GM23248 (cell line): ENCODE measurements at regions not wholly inside any gene's neighbourhood (a gene's known extent, or its start where the extent isn't known, plus 50 kb on each side); places are given as distances from the start of the nearest gene placed in this dataset.

Experiments used
- DNase-seq: peaks from one replicate; pipeline ENCODE4 v3.0.0-alpha.2; 2015
- H2AFZ ChIP-seq: fragments of 200-600 bp; sonication (generic); 2 replicates; pipeline ENCODE4 v1.6.1; 2016; ENCODE audit warnings: antibody characterized with exemption
- H3F3A ChIP-seq: fragments of 200-600 bp; sonication (generic); 2 replicates; pipeline ENCODE4 v1.6.1; 2016; ENCODE audit warnings: mild to moderate bottlenecking, antibody characterized with exemption, mixed run types; ENCODE audit not compliant: insufficient read depth
- H3K27ac ChIP-seq: fragments of 200-600 bp; sonication (generic); 2 replicates; pipeline ENCODE4 v1.5.1; 2016; ENCODE audit warnings: mild to moderate bottlenecking
- H3K27me3 ChIP-seq: fragments of 200-600 bp; sonication (generic); replicated peaks from 2 replicates; pipeline ENCODE4 v1.6.1; 2016; ENCODE audit warnings: mild to moderate bottlenecking; ENCODE audit not compliant: insufficient read depth
- H3K36me3 ChIP-seq: fragments of 200-600 bp; sonication (generic); 2 replicates; pipeline ENCODE4 v1.6.1; 2016; ENCODE audit warnings: low read depth, mild to moderate bottlenecking
- H3K4me1 ChIP-seq: fragments of 200-600 bp; sonication (generic); 2 replicates; pipeline ENCODE4 v1.6.1; 2016; ENCODE audit warnings: mild to moderate bottlenecking; ENCODE audit not compliant: insufficient read depth
- H3K4me2 ChIP-seq: fragments of 200-600 bp; sonication (generic); one replicate; pipeline ENCODE4 v1.6.1; 2016; ENCODE audit warnings: mild to moderate bottlenecking; ENCODE audit not compliant: unreplicated experiment
- H3K4me3 ChIP-seq: fragments of 200-600 bp; sonication (generic); 2 replicates; pipeline ENCODE4 v1.5.1; 2016; ENCODE audit warnings: mild to moderate bottlenecking
- H3K79me2 ChIP-seq: fragments of 200-600 bp; sonication (generic); 2 replicates; pipeline ENCODE4 v1.6.1; 2016; ENCODE audit warnings: mild to moderate bottlenecking; ENCODE audit not compliant: insufficient read depth
- H3K9ac ChIP-seq: fragments of 200-600 bp; sonication (generic); 2 replicates; pipeline ENCODE4 v1.6.1; 2016; ENCODE audit warnings: mild to moderate bottlenecking
- H3K9me2 ChIP-seq: fragments of 200-600 bp; sonication (generic); 2 replicates; pipeline ENCODE4 v1.6.1; 2016; ENCODE audit warnings: mixed run types, mild to moderate bottlenecking, moderate library complexity; ENCODE audit not compliant: insufficient read depth
- H3K9me3 ChIP-seq: fragments of 200-600 bp; sonication (generic); one replicate; pipeline ENCODE4 v1.6.1; 2017; ENCODE audit warnings: low read depth
- H4K20me1 ChIP-seq: fragments of 200-600 bp; sonication (generic); 2 replicates; pipeline ENCODE4 v1.6.0; 2016; ENCODE audit not compliant: insufficient read depth
- EZH2 ChIP-seq: fragments of 200-600 bp; sonication (generic); IDR thresholded peaks from 2 replicates; pipeline ENCODE4 v1.6.1; 2018; ENCODE audit warnings: antibody characterized with exemption, mild to moderate bottlenecking; ENCODE audit not compliant: insufficient read depth, poor library complexity, severe bottlenecking
- EZH2phosphoT487 ChIP-seq: fragments of 200-600 bp; sonication (generic); IDR thresholded peaks from 2 replicates; pipeline ENCODE4 v1.6.1; 2018; ENCODE audit warnings: antibody characterized with exemption, moderate library complexity, mild to moderate bottlenecking, low read depth; ENCODE audit not compliant: insufficient read depth
- WGBS, 2 experiments: methylation state at CpG; one replicate each; pipeline ENCODE4 v1.1.6; 2015 to 2017; ENCODE audit warnings: low lambda C conversion rate in 2 of 2, low coverage in 1 of 2; ENCODE audit errors: missing lambda C conversion rate in 2 of 2; 5-methylcytosine and 5-hydroxymethylcytosine counted together
- in situ Hi-C: fragments of 300-500 bp; cut with MboI; formaldehyde crosslinking; loops from 2 replicates; pipeline ENCODE4 v1.15.0; 2020

GRCh38 chr4:100694467-100694866, 176.6 kb upstream of the EMCN start:
- no peak for TF ChIP-seq EZH2
- no peak for TF ChIP-seq EZH2phosphoT487
- no peaks in the 10 kb centered on the region for H3K36me3 ChIP-seq
- no peaks in the 10 kb centered on the region for H3K9me3 ChIP-seq
- no peak overlapping the region for H3K9ac ChIP-seq
- H2AFZ ChIP-seq = no peak overlapping the region
- no peaks in the 10 kb centered on the region for H3K9me2 ChIP-seq
- no peaks in the 10 kb centered on the region for H3F3A ChIP-seq
- no peaks in the 10 kb centered on the region for H3K79me2 ChIP-seq
- no peak overlapping the region for H3K4me3 ChIP-seq
- no peaks in the 10 kb centered on the region for H3K4me1 ChIP-seq
- no peak overlapping the region for H3K4me2 ChIP-seq
- H3K27me3 ChIP-seq = no peaks in the 10 kb centered on the region
- no peaks in the 10 kb centered on the region for H4K20me1 ChIP-seq
- H3K27ac ChIP-seq = no peak overlapping the region
- in situ Hi-C loops = no loop called here
- DNase-seq = no peak
- WGBS, 2 experiments = 93 to 100% methylated on average over 2 of the region's 2 CpGs

- WGBS, 2 experiments = 90 to 92% methylated on average over 1 of the region's 1 CpG
- no peaks in the 10 kb centered on the region for H3K9me3 ChIP-seq
- H3K79me2 ChIP-seq = no peaks in the 10 kb centered on the region
- H3K4me3 ChIP-seq = no peak overlapping the region
- in situ Hi-C loops = no loop called here
- H3K36me3 ChIP-seq = no peaks in the 10 kb centered on the region
- no peaks in the 10 kb centered on the region for H3K9me2 ChIP-seq
- no peak for DNase-seq
- H2AFZ ChIP-seq = no peak overlapping the region
- TF ChIP-seq EZH2 (no peak), EZH2phosphoT487 (no peak)
- no peak overlapping the region for H3K27ac ChIP-seq
- H4K20me1 ChIP-seq = no peaks in the 10 kb centered on the region
- H3K4me2 ChIP-seq = no peak overlapping the region
- no peaks in the 10 kb centered on the region for H3K27me3 ChIP-seq
- no peaks in the 10 kb centered on the region for H3K4me1 ChIP-seq
- H3F3A ChIP-seq = no peaks in the 10 kb centered on the region
- H3K9ac ChIP-seq = no peak overlapping the region
Observed at GRCh38 chr4:100690812-100691211, 173.0 kb upstream of the EMCN start.

- no peaks in the 10 kb centered on the region for H3K9me2 ChIP-seq
- H3K27ac ChIP-seq = no peak overlapping the region
- no peaks in the 10 kb centered on the region for H3K79me2 ChIP-seq
- H3K36me3 ChIP-seq = no peaks in the 10 kb centered on the region
- H4K20me1 ChIP-seq = no peaks in the 10 kb centered on the region
- in situ Hi-C loops = no loop called here
- H3K4me1 ChIP-seq = no peaks in the 10 kb centered on the region
- no peak for DNase-seq
- no peak overlapping the region for H3K9ac ChIP-seq
- no peaks in the 10 kb centered on the region for H3K27me3 ChIP-seq
- whole genome bisulfite sequencing, 2 experiments = 78 to 85% methylated on average over 2 of the region's 2 CpGs
- TF ChIP-seq EZH2 (no peak), EZH2phosphoT487 (no peak)
- H3K9me3 ChIP-seq = no peaks in the 10 kb centered on the region
- no peak overlapping the region for H2AFZ ChIP-seq
- no peak overlapping the region for H3K4me3 ChIP-seq
- H3K4me2 ChIP-seq = no peak overlapping the region
- H3F3A ChIP-seq = no peaks in the 10 kb centered on the region
Observed at GRCh38 chr4:100688368-100688767, 170.5 kb upstream of the EMCN start.

- Histone ChIP-seq H2AFZ (no peak overlapping the region), H3F3A (no peaks in the 10 kb centered on the region), H3K4me2 (no peak overlapping the region), H3K36me3 (no peaks in the 10 kb centered on the region), H3K27ac (no peak overlapping the region), H3K27me3 (no peaks in the 10 kb centered on the region), H3K79me2 (no peaks in the 10 kb centered on the region), H3K9me2 (no peaks in the 10 kb centered on the region), H3K4me3 (no peak overlapping the region), H3K9me3 (no peaks in the 10 kb centered on the region), H3K4me1 (no peaks in the 10 kb centered on the region), H4K20me1 (no peaks in the 10 kb centered on the region), H3K9ac (no peak overlapping the region)
- in situ Hi-C loops = no loop called here
- WGBS, 2 experiments = 71 to 80% methylated on average over 12 of the region's 12 CpGs
- DNase-seq = no peak
- TF ChIP-seq EZH2 = no peak
- TF ChIP-seq EZH2phosphoT487 = no peak
Observed at GRCh38 chr4:100682477-100683218, 164.8 kb upstream of the EMCN start.

GRCh38 chr4:100681289-100681688, 163.5 kb upstream of the EMCN start:
- Histone ChIP-seq H3K36me3 (no peaks in the 10 kb centered on the region), H4K20me1 (no peaks in the 10 kb centered on the region)

More at GRCh38 chr4:100681289-100681688, 163.5 kb upstream of the EMCN start:
- no peak for DNase-seq
- H3K4me1 ChIP-seq = no peaks in the 10 kb centered on the region
- TF ChIP-seq EZH2 (no peak), EZH2phosphoT487 (no peak)
- no peaks in the 10 kb centered on the region for H3K9me2 ChIP-seq
- no peak overlapping the region for H3K4me2 ChIP-seq
- H3K27ac ChIP-seq = no peak overlapping the region
- WGBS, 2 experiments = 82 to 90% methylated on average over 3 of the region's 3 CpGs
- H2AFZ ChIP-seq = no peak overlapping the region
- H3K4me3 ChIP-seq = no peak overlapping the region
- no peaks in the 10 kb centered on the region for H3F3A ChIP-seq
- no peaks in the 10 kb centered on the region for H3K9me3 ChIP-seq
- H3K79me2 ChIP-seq = no peaks in the 10 kb centered on the region
- no peak overlapping the region for H3K9ac ChIP-seq
- no peaks in the 10 kb centered on the region for H3K27me3 ChIP-seq
- in situ Hi-C loops = no loop called here
